ENCODE measurements at regions not wholly inside any gene's neighbourhood (a gene's known extent, or its start where the extent isn't known, plus 50 kb on each side); places are given as distances from the start of the nearest gene placed in this dataset.

GRCh38 chr20:40442181-40442963 is 246.7 kb downstream of the MAFB start:
- no peak for DNase-seq

- no peak for DNase-seq
Measured at GRCh38 chr20:40441771-40442170, 247.3 kb downstream of the MAFB start.

- no peak for DNase-seq
Measured at GRCh38 chr20:40438161-40438830, 250.7 kb downstream of the MAFB start.

- no peak for DNase-seq
Measured at GRCh38 chr20:40436011-40436410, 253.0 kb downstream of the MAFB start.

GRCh38 chr20:40435146-40435895 is 253.7 kb downstream of the MAFB start:
- no peak for DNase-seq

- no peak for DNase-seq
Measured at GRCh38 chr20:40434122-40434521, 254.9 kb downstream of the MAFB start.

GRCh38 chr20:40433341-40433861 is 255.6 kb downstream of the MAFB start:
- no peak for DNase-seq

GRCh38 chr20:40431611-40432010 is 257.4 kb downstream of the MAFB start:
- DNase-seq: no peak

GRCh38 chr20:40431112-40431511 is 257.9 kb downstream of the MAFB start:
- no peak for DNase-seq

- DNase-seq: no peak
Measured at GRCh38 chr20:40427026-40427425, 262.0 kb downstream of the MAFB start.

- no peak for DNase-seq
Measured at GRCh38 chr20:40424695-40425094, 264.3 kb downstream of the MAFB start.

- no peak for DNase-seq
Measured at GRCh38 chr20:40422656-40423055, 266.4 kb downstream of the MAFB start.

GRCh38 chr20:40416274-40416673 is 272.8 kb downstream of the MAFB start:
- no peak for DNase-seq

GRCh38 chr20:40414843-40415615 is 274.0 kb downstream of the MAFB start:
- DNase-seq: no peak

- no peak for DNase-seq
Measured at GRCh38 chr20:40410028-40410427, 279.0 kb downstream of the MAFB start.

- no peak for DNase-seq
Measured at GRCh38 chr20:40397467-40397866, 291.6 kb downstream of the MAFB start.

GRCh38 chr20:40393197-40394079 is 295.6 kb downstream of the MAFB start:
- DNase-seq: no peak

- DNase-seq: no peak
Measured at GRCh38 chr20:40390654-40391053, 298.4 kb downstream of the MAFB start.

- no peak for DNase-seq
Measured at GRCh38 chr20:40370800-40371199, 318.2 kb downstream of the MAFB start.

GRCh38 chr20:40368876-40369275 is 320.2 kb downstream of the MAFB start:
- DNase-seq: no peak

- no peak for DNase-seq
Measured at GRCh38 chr20:40361916-40362315, 327.1 kb downstream of the MAFB start.

Measured in hippocampal formation (tissue), 2 donors.